Naive thymus-derived CD4-positive, alpha-beta T cell (primary cell): ENCODE measurements at regions not wholly inside any gene's neighbourhood (a gene's known extent, or its start where the extent isn't known, plus 50 kb on each side); places are given as distances from the start of the nearest gene placed in this dataset.
"Not testable (repeated sequence)": the region's sequence is repeated elsewhere in the genome, so short reads cannot be mapped to it uniquely, and the experiment has no call there.

ENCODE experiments used
- ATAC-seq: fragments of 150-1000 bp; cut with Tn5 transposase; 2 replicates; pipeline ENCODE4 v1.10.0; 2021; ENCODE audit warnings: mild to moderate bottlenecking, moderate library complexity
- CTCF ChIA-PET: fragments of 350-600 bp; sonication (Branson Sonifier 250); formaldehyde crosslinking; loops from one replicate; lab custom pipeline; 2021; ENCODE audit warnings: antibody characterized with exemption; lab: Charles Lee
- POLR2A ChIA-PET: fragments of 350-600 bp; sonication (Branson Sonifier 250); formaldehyde crosslinking; loops from one replicate; lab custom pipeline; 2021; ENCODE audit warnings: antibody characterized with exemption, inconsistent platforms; lab: Charles Lee
- DNase-seq, 9 donors: peaks; one replicate each; pipeline versions ENCODE4 v3.0.0 to v3.0.0-alpha.2; 2020 to 2022; ENCODE audit warnings: mixed read lengths in 1 of 9
- H3K27ac ChIP-seq: one replicate; pipeline ENCODE4 v1.7.0; 2013; ENCODE audit warnings: mild to moderate bottlenecking, low read depth, low read length, moderate library complexity
- H3K27me3 ChIP-seq, 2 donors: one replicate each; pipeline ENCODE4 v1.7.0; 2013; ENCODE audit warnings: low read length in 2 of 2, mild to moderate bottlenecking in 2 of 2, moderate library complexity in 2 of 2; ENCODE audit not compliant: control insufficient read depth in 2 of 2, insufficient read depth in 2 of 2
- H3K36me3 ChIP-seq, 3 experiments: 1 replicate in 2 of 3; 2 replicates in 1 of 3; pipeline ENCODE4 v1.7.0; 2013; ENCODE audit warnings: low read length in 3 of 3, mild to moderate bottlenecking in 3 of 3, moderate library complexity in 1 of 3; ENCODE audit not compliant: insufficient read depth in 3 of 3, control insufficient read depth in 2 of 3
- H3K4me1 ChIP-seq, 2 donors: one replicate each; pipeline ENCODE4 v1.7.0; 2013; ENCODE audit warnings: low read length in 2 of 2, mild to moderate bottlenecking in 2 of 2, moderate library complexity in 1 of 2; ENCODE audit not compliant: control insufficient read depth in 2 of 2, insufficient read depth in 2 of 2
- H3K4me3 ChIP-seq: 2 replicates; pipeline ENCODE4 v1.7.0; 2013; ENCODE audit warnings: mild to moderate bottlenecking, low read length
- H3K9me3 ChIP-seq, 3 experiments: 1 replicate in 2 of 3; 2 replicates in 1 of 3; pipeline ENCODE4 v1.7.0; 2013; ENCODE audit warnings: low read length in 3 of 3; ENCODE audit not compliant: control insufficient read depth in 2 of 3
- H3K27ac Mint-ChIP-seq, 9 donors: one replicate each; pipeline ENCODE4 v1.8.0; 2020 to 2022; ENCODE audit warnings: mixed read lengths in 9 of 9, mild to moderate bottlenecking in 8 of 9, moderate library complexity in 5 of 9, inconsistent platforms in 2 of 9
- H3K27me3 Mint-ChIP-seq, 5 donors: one replicate each; pipeline ENCODE4 v1.8.0; 2021 to 2022; ENCODE audit warnings: mixed read lengths in 5 of 5, mild to moderate bottlenecking in 1 of 5
- H3K36me3 Mint-ChIP-seq, 5 donors: one replicate each; pipeline ENCODE4 v1.8.0; 2020 to 2022; ENCODE audit warnings: mixed read lengths in 5 of 5, mild to moderate bottlenecking in 3 of 5, inconsistent platforms in 1 of 5
- H3K4me1 Mint-ChIP-seq, 7 donors: one replicate each; pipeline ENCODE4 v1.8.0; 2020 to 2022; ENCODE audit warnings: mixed read lengths in 7 of 7, mild to moderate bottlenecking in 3 of 7, inconsistent platforms in 1 of 7
- H3K4me3 Mint-ChIP-seq, 10 donors: one replicate each; pipeline ENCODE4 v1.8.0; 2020 to 2022; ENCODE audit warnings: mild to moderate bottlenecking in 10 of 10, mixed read lengths in 10 of 10, moderate library complexity in 6 of 10, inconsistent platforms in 2 of 10
- H3K9me3 Mint-ChIP-seq, 11 donors: one replicate each; pipeline ENCODE4 v1.8.0; 2020 to 2022; ENCODE audit warnings: mixed read lengths in 11 of 11, mild to moderate bottlenecking in 4 of 11, inconsistent platforms in 1 of 11, moderate library complexity in 1 of 11
- intact Hi-C, 2 donors: fragments of 100-400 bp; cut with micrococcal nuclease; formaldehyde crosslinking; loops; one replicate each; pipeline ENCODE4 v1.15.1; 2023

DNA sequence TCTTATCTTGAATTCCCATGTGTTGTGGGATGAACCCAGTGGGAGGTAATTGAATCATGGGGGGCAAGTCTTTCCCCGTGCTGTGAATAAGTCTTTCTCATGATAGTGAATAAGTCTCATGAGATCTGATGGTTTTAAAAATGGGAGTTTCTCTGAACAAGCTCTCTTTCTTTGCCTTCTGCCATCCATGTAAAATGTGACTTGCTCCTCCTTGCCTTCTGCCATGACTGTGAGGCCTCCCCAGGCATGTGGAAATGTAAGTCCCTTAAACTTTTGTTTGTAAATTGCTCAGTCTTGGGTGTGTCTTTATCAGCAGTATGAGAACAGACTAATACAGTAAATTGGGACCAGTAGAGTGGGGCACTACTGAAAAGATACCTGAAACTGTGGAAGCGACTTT, 92.1 kb upstream of the PMCH start:
- POLR2A ChIA-PET, DNase-seq, H3K4me3 ChIP-seq, H3K27me3 Mint-ChIP-seq, CTCF ChIA-PET, intact Hi-C loops, H3K36me3 Mint-ChIP-seq, H3K27ac ChIP-seq, H3K4me1 ChIP-seq, H3K9me3 ChIP-seq, H3K36me3 ChIP-seq, H3K4me1 Mint-ChIP-seq, H3K4me3 Mint-ChIP-seq, ATAC-seq, H3K27me3 ChIP-seq, H3K27ac Mint-ChIP-seq: not testable (repeated sequence)
- peaks cover 4 to 21% (median 10%) of the 10 kb centered on the region in 11 donors for H3K9me3 Mint-ChIP-seq

- no peaks in the 10 kb centered on the region for H3K36me3 Mint-ChIP-seq
- no peak for ATAC-seq
- POLR2A ChIA-PET = no interaction called here
- no peak overlapping the region for H3K4me3 Mint-ChIP-seq
- Histone ChIP-seq H3K27me3 (no peaks in the 10 kb centered on the region), H3K36me3 (no peaks in the 10 kb centered on the region), H3K9me3 (no peaks in the 10 kb centered on the region), H3K27ac (no peak overlapping the region), H3K4me1 (no peaks in the 10 kb centered on the region), H3K4me3 (no peak overlapping the region)
- DNase-seq = no peak
- H3K27me3 Mint-ChIP-seq = peaks cover 0 to 7% (median 0%) of the 10 kb centered on the region in 5 donors
- intact Hi-C loops = no loop called here
- H3K9me3 Mint-ChIP-seq = peaks cover 0 to 19% (median 3%) of the 10 kb centered on the region in 11 donors
- no peak overlapping the region for H3K27ac Mint-ChIP-seq
- no peaks in the 10 kb centered on the region for H3K4me1 Mint-ChIP-seq
- CTCF ChIA-PET = interaction anchor here (0.6 kb wide), 1 partner anchor 183 kb away, joined by 4 read pairs; no protein-coding TSS in a partner anchor
Observed at GRCh38 chr12:102281231-102281630, 83.6 kb upstream of the PMCH start.

- H3K4me3 ChIP-seq, CTCF ChIA-PET, intact Hi-C loops, H3K36me3 Mint-ChIP-seq, H3K4me1 ChIP-seq, ATAC-seq, H3K27ac Mint-ChIP-seq, H3K4me1 Mint-ChIP-seq, H3K9me3 ChIP-seq, DNase-seq, H3K4me3 Mint-ChIP-seq, H3K27me3 ChIP-seq, H3K36me3 ChIP-seq, POLR2A ChIA-PET, H3K27ac ChIP-seq: not testable (repeated sequence)
- H3K9me3 Mint-ChIP-seq = peaks cover 2 to 31% (median 12%) of the 10 kb centered on the region in 11 donors
- peaks cover 0 to 16% (median 2%) of the 10 kb centered on the region in 5 donors for H3K27me3 Mint-ChIP-seq
Observed at GRCh38 chr12:102255687-102256086, 58.1 kb upstream of the PMCH start.

- CTCF ChIA-PET, H3K4me1 Mint-ChIP-seq, intact Hi-C loops, H3K27me3 ChIP-seq, H3K27ac ChIP-seq, H3K4me3 Mint-ChIP-seq, POLR2A ChIA-PET, H3K4me3 ChIP-seq, H3K36me3 ChIP-seq, H3K27ac Mint-ChIP-seq, H3K4me1 ChIP-seq, ATAC-seq, H3K36me3 Mint-ChIP-seq, H3K9me3 ChIP-seq, DNase-seq: not testable (repeated sequence)
- Mint-ChIP-seq H3K27me3 (peaks cover 0 to 14% (median 5%) of the 10 kb centered on the region in 5 donors), H3K9me3 (peaks cover 3 to 20% (median 7%) of the 10 kb centered on the region in 11 donors)
Observed at GRCh38 chr12:102251005-102251404, 53.4 kb upstream of the PMCH start.

DNA sequence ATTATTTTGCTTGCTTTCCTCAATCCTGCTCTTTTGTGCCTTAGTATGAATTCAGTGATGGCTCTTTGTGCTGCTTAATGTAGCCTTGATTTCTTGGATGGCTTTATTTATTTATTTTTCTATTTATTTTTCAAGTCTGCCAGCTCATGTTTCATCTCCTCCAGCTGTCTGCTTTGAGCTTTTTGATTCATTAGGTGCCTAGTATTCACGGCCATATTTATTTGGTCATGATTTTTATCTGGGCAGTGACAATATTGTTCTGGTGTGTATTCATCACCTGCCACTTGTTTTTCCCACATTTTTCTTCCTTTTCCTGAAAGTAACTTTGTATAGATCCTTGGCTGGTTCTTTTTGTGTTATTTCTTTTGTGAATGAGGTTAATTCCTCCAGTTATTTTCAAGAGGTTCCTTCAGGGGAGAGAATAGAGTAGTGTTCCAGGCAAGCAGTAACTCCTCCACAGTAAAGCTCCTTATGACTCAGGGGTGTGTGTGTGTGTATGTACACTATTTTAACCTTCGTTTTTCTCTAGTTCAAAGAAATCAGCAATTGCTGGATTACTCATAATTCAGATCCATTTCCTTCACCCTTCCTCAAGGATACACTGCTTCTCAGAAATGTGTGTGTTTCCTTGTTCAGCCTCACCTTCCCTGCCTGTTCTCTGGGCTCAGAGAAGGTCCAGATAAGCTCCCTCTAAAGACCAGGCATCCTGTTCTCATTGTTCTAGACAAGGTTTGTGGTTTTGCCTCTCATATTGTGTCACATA, 51.6 kb upstream of the PMCH start:
- POLR2A ChIA-PET = interaction anchor here (0.8 kb wide), 1 partner anchor 16 kb away, joined by 3 read pairs; no protein-coding TSS in a partner anchor
- H3K36me3 Mint-ChIP-seq = no peaks in the 10 kb centered on the region

More for the DNA sequence above, 51.6 kb upstream of the PMCH start:
- peaks cover 0 to 1% (median 0%) of the 10 kb centered on the region in 7 donors for H3K4me1 Mint-ChIP-seq
- H3K4me1 ChIP-seq = no peaks in the 10 kb centered on the region
- intact Hi-C loops = no loop called here
- H3K9me3 Mint-ChIP-seq = peaks cover 0 to 18% (median 6%) of the 10 kb centered on the region in 11 donors
- CTCF ChIA-PET = no interaction called here
- H3K27me3 ChIP-seq = no peaks in the 10 kb centered on the region
- ATAC-seq (no peak), DNase-seq (no peak)
- no peaks in the 10 kb centered on the region for H3K36me3 ChIP-seq
- no peaks in the 10 kb centered on the region for H3K9me3 ChIP-seq
- H3K27ac Mint-ChIP-seq = no peak overlapping the region
- no peak overlapping the region for H3K4me3 ChIP-seq
- H3K4me3 Mint-ChIP-seq = no peak overlapping the region
- H3K27ac ChIP-seq = no peak overlapping the region
- peaks cover 0 to 11% (median 7%) of the 10 kb centered on the region in 5 donors for H3K27me3 Mint-ChIP-seq
